NCI-H2196 (cell line): ENCODE measurements at regions not wholly inside any gene's neighbourhood (a gene's known extent, or its start where the extent isn't known, plus 50 kb on each side); places are given as distances from the start of the nearest gene placed in this dataset.
"Not testable (repeated sequence)": the region's sequence is repeated elsewhere in the genome, so short reads cannot be mapped to it uniquely, and the experiment has no call there.

Source experiments
- DNase-seq: peaks from one replicate; lab custom pipeline; 2025; ENCODE audit not compliant: unreplicated experiment; lab: John Stamatoyannopoulos, UW

- no peak for DNase-seq
Observed at GRCh38 chr13:111610081-111610480, 289.6 kb downstream of the TEX29 start.

- no peak for DNase-seq
Observed at GRCh38 chr13:111610879-111611278, 290.4 kb downstream of the TEX29 start.

- DNase-seq, result no peak
Observed at GRCh38 chr13:111611651-111612050, 291.2 kb downstream of the TEX29 start.

GRCh38 chr13:111612886-111613285 is 292.4 kb downstream of the TEX29 start:
- DNase-seq, result no peak

GRCh38 chr13:111614009-111614408 is 293.6 kb downstream of the TEX29 start:
- no peak for DNase-seq

- DNase-seq, result no peak
Observed at GRCh38 chr13:111614613-111615012, 294.2 kb downstream of the TEX29 start.

- DNase-seq, result no peak
Observed at GRCh38 chr13:111616203-111616602, 295.8 kb downstream of the TEX29 start.

- no peak for DNase-seq
Observed at GRCh38 chr13:111620166-111620565, 299.7 kb downstream of the TEX29 start.

GRCh38 chr13:111620586-111620985 is 300.1 kb downstream of the TEX29 start:
- no peak for DNase-seq

GRCh38 chr13:111621164-111621563 is 300.7 kb downstream of the TEX29 start:
- no peak for DNase-seq

- DNase-seq, result no peak
Observed at GRCh38 chr13:111622051-111622531, 301.6 kb downstream of the TEX29 start.

- no peak for DNase-seq
Observed at GRCh38 chr13:111623208-111623607, 302.8 kb downstream of the TEX29 start.

- no peak for DNase-seq
Observed at GRCh38 chr13:111623743-111624505, 303.5 kb downstream of the TEX29 start.

- DNase-seq, result no peak
Observed at GRCh38 chr13:111625526-111626315, 305.3 kb downstream of the TEX29 start.

GRCh38 chr13:111626371-111627305 is 306.2 kb downstream of the TEX29 start:
- DNase-seq, result no peak

- DNase-seq, result no peak
Observed at GRCh38 chr13:111627596-111627995, 307.2 kb downstream of the TEX29 start.

- DNase-seq, result no peak
Observed at GRCh38 chr13:111629016-111629415, 308.6 kb downstream of the TEX29 start.

- DNase-seq, result no peak
Observed at GRCh38 chr13:111629457-111629856, 309.0 kb downstream of the TEX29 start.

GRCh38 chr13:111629926-111630325 is 309.5 kb downstream of the TEX29 start:
- DNase-seq, result no peak

GRCh38 chr13:111630406-111630805 is 310.0 kb downstream of the TEX29 start:
- DNase-seq, result no peak

GRCh38 chr13:111631271-111631670 is 310.8 kb downstream of the TEX29 start:
- DNase-seq, result not testable (repeated sequence)
